GM12865 (cell line): ENCODE measurements at regions not wholly inside any gene's neighbourhood (a gene's known extent, or its start where the extent isn't known, plus 50 kb on each side); places are given as distances from the start of the nearest gene placed in this dataset.

Experiments
- DNase-seq: peaks from one replicate; pipeline ENCODE4 v3.0.0; 2010; ENCODE audit warnings: low read depth
- H3K4me3 ChIP-seq: 2 replicates; pipeline ENCODE4 v1.5.1; 2011; ENCODE audit warnings: mild to moderate bottlenecking, low read depth, low read length, control low read depth
- CTCF ChIP-seq: IDR thresholded peaks from 2 replicates; pipeline ENCODE4 v1.5.1; 2011; ENCODE audit warnings: low read length, control low read depth, low read depth, inconsistent platforms; ENCODE audit not compliant: insufficient read depth; ENCODE audit errors: missing control alignments

GRCh38 chr5:33305572-33305971, 135.2 kb upstream of the TARS1 start:
- no peak for DNase-seq

GRCh38 chr5:33306758-33307157, 134.0 kb upstream of the TARS1 start:
- TF ChIP-seq CTCF = no peak
- no peak for DNase-seq
- no peak overlapping the region for H3K4me3 ChIP-seq

More at GRCh38 chr5:33305572-33305971, 135.2 kb upstream of the TARS1 start:
- no peak overlapping the region for H3K4me3 ChIP-seq
- TF ChIP-seq CTCF = no peak

- H3K4me3 ChIP-seq = no peak overlapping the region
- DNase-seq = no peak
- no peak for TF ChIP-seq CTCF
Measured at GRCh38 chr5:33308586-33308985, 132.2 kb upstream of the TARS1 start.

- TF ChIP-seq CTCF = no peak
- H3K4me3 ChIP-seq = no peak overlapping the region
- DNase-seq = no peak
Measured at GRCh38 chr5:33309068-33309467, 131.7 kb upstream of the TARS1 start.

GRCh38 chr5:33309536-33310345, 131.0 kb upstream of the TARS1 start:
- no peak for TF ChIP-seq CTCF
- H3K4me3 ChIP-seq = no peak overlapping the region
- no peak for DNase-seq

- no peak for TF ChIP-seq CTCF
- no peak for DNase-seq
- no peak overlapping the region for H3K4me3 ChIP-seq
Measured at GRCh38 chr5:33310451-33310850, 130.3 kb upstream of the TARS1 start.

GRCh38 chr5:33311893-33312292, 128.9 kb upstream of the TARS1 start:
- H3K4me3 ChIP-seq = no peak overlapping the region
- no peak for TF ChIP-seq CTCF
- DNase-seq = no peak
